GM23338 (cell line): ENCODE measurements at regions not wholly inside any gene's neighbourhood (a gene's known extent, or its start where the extent isn't known, plus 50 kb on each side); places are given as distances from the start of the nearest gene placed in this dataset.

Experiments used
- CREB1 ChIP-seq: fragments of 250-450 bp; sonication (Bioruptor Pico); IDR thresholded peaks from 2 replicates; pipeline ENCODE4 v1.5.0; 2020; ENCODE audit warnings: low read depth, mild to moderate bottlenecking, moderate library complexity
- CTCF ChIP-seq, 2 experiments: fragments of 200-600 bp in 1 of 2; sonication (generic) in 1 of 2; conservative IDR thresholded peaks; 2 replicates each; pipeline versions ENCODE4 v1.5.1 to v1.6.1; 2016 to 2017; ENCODE audit warnings: antibody characterized with exemption in 2 of 2, low read depth in 2 of 2, mild to moderate bottlenecking in 2 of 2, moderate library complexity in 1 of 2
- JUNB ChIP-seq: IDR thresholded peaks from one replicate; pipeline ENCODE4 v1.6.1; 2016; ENCODE audit warnings: antibody characterized with exemption; ENCODE audit not compliant: unreplicated experiment

GRCh38 chr12:58396239-58396638 lies 454.9 kb downstream of the ATP23 start:
- TF ChIP-seq CREB1 (CRISPR knock-in tag) (no peak), CTCF (conservative IDR thresholded peaks at IDR 0.05; ENCODE audit: low read depth in 2 of 2) (no peak), JUNB (no peak)
